Activated T-helper 1 cell treated with anti-CD3 and anti-CD28 coated beads, Interleukin-12 subunit alpha, Interleukin-12 subunit beta, Interleukin-2, Interleukin-4 antibody, amounts not matched to agents 30 ng/mL and 10 ng/mL and 1 ng/mL, durations not matched to agents 14 hours and 24 hours and 36 hours (primary cell): ENCODE measurements at regions not wholly inside any gene's neighbourhood (a gene's known extent, or its start where the extent isn't known, plus 50 kb on each side); places are given as distances from the start of the nearest gene placed in this dataset.
"Not testable (repeated sequence)": the region's sequence is repeated elsewhere in the genome, so short reads cannot be mapped to it uniquely, and the experiment has no call there.

ENCODE experiments used
- DNase-seq: peaks from one replicate; pipeline ENCODE4 v3.0.0; 2021; ENCODE audit warnings: low spot score
- H3K27ac Mint-ChIP-seq: one replicate; pipeline ENCODE4 v1.8.0; 2021; ENCODE audit warnings: mild to moderate bottlenecking, mixed read lengths
- H3K27me3 Mint-ChIP-seq: one replicate; pipeline ENCODE4 v1.8.0; 2022; ENCODE audit warnings: mild to moderate bottlenecking, moderate library complexity, mixed read lengths; ENCODE audit not compliant: insufficient read depth
- H3K36me3 Mint-ChIP-seq: one replicate; pipeline ENCODE4 v1.8.0; 2021; ENCODE audit warnings: low read depth, mixed read lengths
- H3K4me1 Mint-ChIP-seq: one replicate; pipeline ENCODE4 v1.8.0; 2021; ENCODE audit warnings: low read depth, mixed read lengths
- H3K4me3 Mint-ChIP-seq: one replicate; pipeline ENCODE4 v1.8.0; 2021; ENCODE audit warnings: mild to moderate bottlenecking, moderate library complexity, mixed read lengths
- H3K9me3 Mint-ChIP-seq: one replicate; pipeline ENCODE4 v1.8.0; 2021; ENCODE audit warnings: mixed read lengths
- intact Hi-C: fragments of 100-400 bp; cut with micrococcal nuclease; formaldehyde crosslinking; loops from one replicate; pipeline ENCODE4 v1.15.1; 2024

GRCh38 chr16:35102780-35103403 is 1643.5 kb downstream of the TP53TG3F start:
- DNase-seq = no peak
- Mint-ChIP-seq H3K36me3 (no peaks in the 10 kb centered on the region), H3K27ac (no peak overlapping the region), H3K4me1 (no peaks in the 10 kb centered on the region), H3K9me3 (peaks cover 13% of the 10 kb centered on the region), H3K4me3 (no peak overlapping the region), H3K27me3 (no peaks in the 10 kb centered on the region)
- intact Hi-C loops = no loop called here

- H3K27me3 Mint-ChIP-seq, DNase-seq, H3K36me3 Mint-ChIP-seq, H3K27ac Mint-ChIP-seq, intact Hi-C loops, H3K4me1 Mint-ChIP-seq, H3K4me3 Mint-ChIP-seq: not testable (repeated sequence)
- peaks cover 20% of the 10 kb centered on the region for H3K9me3 Mint-ChIP-seq
Observed at GRCh38 chr16:35111772-35112171, 1652.4 kb downstream of the TP53TG3F start.

GRCh38 chr16:35131429-35131828 is 1672.0 kb downstream of the TP53TG3F start:
- H3K9me3 Mint-ChIP-seq = peaks cover 20% of the 10 kb centered on the region
- H3K36me3 Mint-ChIP-seq = no peaks in the 10 kb centered on the region
- H3K27me3 Mint-ChIP-seq = no peaks in the 10 kb centered on the region
- DNase-seq = no peak
- no peaks in the 10 kb centered on the region for H3K4me1 Mint-ChIP-seq
- no peak overlapping the region for H3K4me3 Mint-ChIP-seq
- no peak overlapping the region for H3K27ac Mint-ChIP-seq
- intact Hi-C loops = no loop called here

DNA sequence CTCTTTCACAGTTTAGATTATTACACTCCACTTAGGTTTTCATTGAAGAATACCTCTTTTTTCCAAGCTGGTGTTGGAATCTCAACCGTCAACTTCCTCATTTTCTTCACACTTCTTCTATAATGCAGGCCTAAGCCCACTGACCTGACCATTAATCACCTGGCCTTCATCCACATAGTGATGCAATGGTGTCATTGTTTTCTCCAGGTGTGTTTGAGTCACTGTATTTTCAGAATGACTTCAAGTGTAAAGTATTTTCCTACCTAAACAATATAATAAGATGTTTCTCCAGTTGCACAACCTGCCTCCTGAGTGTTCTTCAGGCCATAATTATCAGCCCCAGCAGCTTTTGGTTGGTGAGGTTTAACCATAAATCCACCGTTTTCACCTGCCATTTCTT is 1675.1 kb downstream of the TP53TG3F start:
- Mint-ChIP-seq H3K36me3 (no peaks in the 10 kb centered on the region), H3K4me3 (no peak overlapping the region), H3K27me3 (no peaks in the 10 kb centered on the region), H3K9me3 (peaks cover 24% of the 10 kb centered on the region), H3K27ac (no peak overlapping the region), H3K4me1 (no peaks in the 10 kb centered on the region)
- DNase-seq = no peak
- intact Hi-C loops = no loop called here

GRCh38 chr16:35140293-35140986 is 1681.0 kb downstream of the TP53TG3F start:
- H3K4me1 Mint-ChIP-seq = no peaks in the 10 kb centered on the region
- no peaks in the 10 kb centered on the region for H3K27me3 Mint-ChIP-seq
- H3K27ac Mint-ChIP-seq = no peak overlapping the region
- H3K9me3 Mint-ChIP-seq = peaks cover 36% of the 10 kb centered on the region
- no peak for DNase-seq
- H3K4me3 Mint-ChIP-seq = no peak overlapping the region
- intact Hi-C loops = no loop called here
- H3K36me3 Mint-ChIP-seq = no peaks in the 10 kb centered on the region

GRCh38 chr16:35141303-35141702 is 1681.9 kb downstream of the TP53TG3F start:
- Mint-ChIP-seq H3K4me3 (no peak overlapping the region), H3K27me3 (no peaks in the 10 kb centered on the region), H3K27ac (no peak overlapping the region), H3K36me3 (no peaks in the 10 kb centered on the region), H3K4me1 (no peaks in the 10 kb centered on the region), H3K9me3 (peaks cover 36% of the 10 kb centered on the region)
- intact Hi-C loops = no loop called here
- DNase-seq = no peak

- DNase-seq = no peak
- intact Hi-C loops = no loop called here
- Mint-ChIP-seq H3K27ac (no peak overlapping the region), H3K4me3 (no peak overlapping the region), H3K27me3 (no peaks in the 10 kb centered on the region), H3K9me3 (peaks cover 36% of the 10 kb centered on the region), H3K36me3 (no peaks in the 10 kb centered on the region), H3K4me1 (no peaks in the 10 kb centered on the region)
Observed at GRCh38 chr16:35142147-35142808, 1682.9 kb downstream of the TP53TG3F start.

GRCh38 chr16:35142809-35143192 is 1683.4 kb downstream of the TP53TG3F start:
- DNase-seq = no peak
- H3K36me3 Mint-ChIP-seq = no peaks in the 10 kb centered on the region
- no peaks in the 10 kb centered on the region for H3K4me1 Mint-ChIP-seq
- H3K27ac Mint-ChIP-seq = no peak overlapping the region
- H3K9me3 Mint-ChIP-seq = peaks cover 31% of the 10 kb centered on the region
- intact Hi-C loops = no loop called here
- H3K27me3 Mint-ChIP-seq = no peaks in the 10 kb centered on the region
- no peak overlapping the region for H3K4me3 Mint-ChIP-seq

GRCh38 chr16:35144212-35144932 is 1685.0 kb downstream of the TP53TG3F start:
- Mint-ChIP-seq H3K27me3 (no peaks in the 10 kb centered on the region), H3K4me3 (no peak overlapping the region), H3K36me3 (no peaks in the 10 kb centered on the region), H3K27ac (no peak overlapping the region), H3K4me1 (no peaks in the 10 kb centered on the region), H3K9me3 (peaks cover 35% of the 10 kb centered on the region)
- intact Hi-C loops = no loop called here
- no peak for DNase-seq

GRCh38 chr16:35146031-35146710 is 1686.8 kb downstream of the TP53TG3F start:
- intact Hi-C loops = no loop called here
- H3K4me1 Mint-ChIP-seq = no peaks in the 10 kb centered on the region
- H3K36me3 Mint-ChIP-seq = no peaks in the 10 kb centered on the region
- peaks cover 34% of the 10 kb centered on the region for H3K9me3 Mint-ChIP-seq
- no peak for DNase-seq
- no peak overlapping the region for H3K4me3 Mint-ChIP-seq
- H3K27me3 Mint-ChIP-seq = no peaks in the 10 kb centered on the region
- no peak overlapping the region for H3K27ac Mint-ChIP-seq

DNA sequence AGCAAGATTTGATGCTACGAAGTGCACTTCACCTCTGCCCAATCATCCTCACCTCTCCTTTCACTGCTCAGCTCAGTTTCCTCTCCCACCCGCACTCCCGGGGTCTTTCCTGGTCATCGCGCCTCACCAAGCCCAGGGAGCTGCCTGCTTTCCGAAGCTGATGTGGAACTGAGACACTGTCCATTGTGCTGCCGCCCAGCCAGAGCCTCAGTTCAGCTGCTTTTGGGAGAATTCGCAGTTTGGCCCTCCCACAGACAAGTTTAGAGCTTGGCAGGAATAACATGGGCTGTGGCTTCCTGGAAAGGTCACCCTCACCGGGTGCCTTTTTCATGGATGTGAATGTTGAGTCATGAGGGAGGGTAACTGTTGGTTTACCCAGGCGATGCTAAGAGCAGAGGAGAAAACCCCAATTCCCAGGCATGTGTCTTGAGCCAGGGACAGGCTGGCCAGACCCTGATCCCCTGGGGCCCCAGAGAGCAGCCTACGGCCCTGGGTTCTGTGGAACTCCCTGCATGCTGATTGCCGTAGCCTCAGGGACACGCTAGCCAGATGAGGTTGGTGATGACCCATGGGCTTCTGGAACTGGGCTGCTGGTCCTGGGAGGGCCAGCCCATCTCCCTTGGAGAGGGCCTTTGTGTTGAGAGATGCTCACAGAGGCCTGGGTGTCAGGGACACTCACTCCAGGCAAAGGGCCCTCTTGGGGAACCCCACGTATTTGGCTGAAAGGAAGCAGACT is 1687.5 kb downstream of the TP53TG3F start:
- H3K4me3 Mint-ChIP-seq = no peak overlapping the region
- H3K27ac Mint-ChIP-seq = no peak overlapping the region
- H3K36me3 Mint-ChIP-seq = no peaks in the 10 kb centered on the region
- H3K4me1 Mint-ChIP-seq = no peaks in the 10 kb centered on the region
- no peaks in the 10 kb centered on the region for H3K27me3 Mint-ChIP-seq
- peaks cover 36% of the 10 kb centered on the region for H3K9me3 Mint-ChIP-seq
- intact Hi-C loops = no loop called here
- no peak for DNase-seq
